ENCODE measurements at regions not wholly inside any gene's neighbourhood (a gene's known extent, or its start where the extent isn't known, plus 50 kb on each side); places are given as distances from the start of the nearest gene placed in this dataset.

GRCh38 chr12:18942669-18943068 is 186.9 kb upstream of the PLEKHA5 start:
- DNase-seq (ENCODE audit: low read depth in 1 of 2, low spot score in 1 of 2): no peak
- no peak overlapping the region for H3K27ac ChIP-seq (replicated peaks)
- H3K4me3 ChIP-seq (replicated peaks; ENCODE audit: insufficient read depth, low read length): no peak overlapping the region
- no peaks in the 10 kb centered on the region for H3K27me3 ChIP-seq (ENCODE audit: insufficient read depth, poor library complexity, severe bottlenecking)
- TF ChIP-seq CTCF (IDR thresholded peaks at IDR 0.05; ENCODE audit: insufficient read depth, low read length): no peak
- no peak for TF ChIP-seq POLR2AphosphoS5 (IDR thresholded peaks at IDR 0.05; ENCODE audit: low read depth)
- TF ChIP-seq REST (IDR thresholded peaks at IDR 0.05; ENCODE audit: insufficient replicate concordance, low read depth): no peak
- no peak for TF ChIP-seq GABPA (IDR thresholded peaks at IDR 0.05; ENCODE audit: low read depth)
- no peak for TF ChIP-seq SPI1 (IDR thresholded peaks at IDR 0.05; ENCODE audit: borderline replicate concordance, low read depth)

GRCh38 chr12:18943200-18943599 is 186.3 kb upstream of the PLEKHA5 start:
- no peak overlapping the region for H3K27ac ChIP-seq (replicated peaks)
- TF ChIP-seq CTCF (IDR thresholded peaks at IDR 0.05; ENCODE audit: insufficient read depth, low read length) (no peak), GABPA (IDR thresholded peaks at IDR 0.05; ENCODE audit: low read depth) (no peak), SPI1 (IDR thresholded peaks at IDR 0.05; ENCODE audit: borderline replicate concordance, low read depth) (no peak), POLR2AphosphoS5 (IDR thresholded peaks at IDR 0.05; ENCODE audit: low read depth) (no peak), REST (IDR thresholded peaks at IDR 0.05; ENCODE audit: insufficient replicate concordance, low read depth) (no peak)
- no peak for DNase-seq (ENCODE audit: low read depth in 1 of 2, low spot score in 1 of 2)
- no peak overlapping the region for H3K4me3 ChIP-seq (replicated peaks; ENCODE audit: insufficient read depth, low read length)
- H3K27me3 ChIP-seq (ENCODE audit: insufficient read depth, poor library complexity, severe bottlenecking): no peaks in the 10 kb centered on the region

GRCh38 chr12:18946106-18946505 is 183.4 kb upstream of the PLEKHA5 start:
- Histone ChIP-seq H3K4me3 (replicated peaks; ENCODE audit: insufficient read depth, low read length) (no peak overlapping the region), H3K27me3 (ENCODE audit: insufficient read depth, poor library complexity, severe bottlenecking) (no peaks in the 10 kb centered on the region), H3K27ac (replicated peaks) (no peak overlapping the region)
- TF ChIP-seq SPI1 (IDR thresholded peaks at IDR 0.05; ENCODE audit: borderline replicate concordance, low read depth): no peak
- no peak for TF ChIP-seq GABPA (IDR thresholded peaks at IDR 0.05; ENCODE audit: low read depth)
- TF ChIP-seq POLR2AphosphoS5 (IDR thresholded peaks at IDR 0.05; ENCODE audit: low read depth): no peak
- no peak for TF ChIP-seq REST (IDR thresholded peaks at IDR 0.05; ENCODE audit: insufficient replicate concordance, low read depth)
- TF ChIP-seq CTCF (IDR thresholded peaks at IDR 0.05; ENCODE audit: insufficient read depth, low read length): no peak
- no peak for DNase-seq (ENCODE audit: low read depth in 1 of 2, low spot score in 1 of 2)

Measured in HL-60 (cell line).